SH-SY5Y (cell line): ENCODE measurements at regions not wholly inside any gene's neighbourhood (a gene's known extent, or its start where the extent isn't known, plus 50 kb on each side); places are given as distances from the start of the nearest gene placed in this dataset.

Experiments
- GATA2 ChIP-seq: IDR thresholded peaks from 2 replicates; pipeline ENCODE4 v1.6.1; 2011; ENCODE audit warnings: mild to moderate bottlenecking, low read depth, low read length
- GATA3 ChIP-seq: IDR thresholded peaks from 2 replicates; pipeline ENCODE4 v1.6.1; 2011; ENCODE audit warnings: low read depth, mild to moderate bottlenecking, low read length, moderate library complexity

DNA sequence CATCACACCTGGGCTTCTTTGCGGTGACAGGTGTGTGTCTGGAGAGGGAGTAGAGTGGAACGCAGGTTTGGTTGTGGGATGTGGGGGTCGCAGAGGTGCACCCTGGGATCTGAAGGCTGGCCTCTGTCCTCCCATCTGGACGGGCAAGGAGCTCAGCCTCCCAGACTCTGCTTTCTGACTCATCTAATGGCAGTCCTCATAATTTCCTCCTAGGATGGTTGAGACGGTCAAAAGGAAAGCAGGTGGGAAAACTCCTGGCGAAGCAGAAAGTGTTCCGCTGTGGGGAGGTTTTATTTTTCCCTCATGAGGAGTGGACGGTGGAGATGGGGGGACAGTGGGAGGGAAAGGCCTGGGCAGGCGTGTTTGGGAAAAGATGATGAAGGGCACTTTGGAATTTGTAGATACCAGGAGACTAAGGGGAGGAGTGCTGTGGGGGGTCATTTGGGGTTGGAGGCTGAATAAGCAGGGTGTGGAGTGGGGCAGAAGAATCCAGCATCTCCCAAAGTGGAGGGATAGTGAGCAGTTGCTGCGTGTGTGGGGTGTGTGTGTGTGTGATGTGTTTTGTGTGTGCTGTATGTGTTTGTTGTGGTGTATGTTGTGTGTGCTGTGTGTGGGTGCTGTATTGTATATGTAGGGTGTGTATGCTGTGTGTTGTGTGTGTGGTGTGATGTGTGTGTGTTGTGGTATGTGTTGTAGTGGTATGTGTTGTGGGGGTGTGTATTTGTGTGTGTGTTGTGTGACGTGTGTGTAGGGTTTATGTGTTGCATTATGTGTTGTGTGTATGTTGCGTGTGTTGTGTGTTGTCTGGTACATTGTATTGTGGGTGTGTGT lies 97.2 kb upstream of the PODXL start:
- TF ChIP-seq GATA3 (no peak), GATA2 (no peak)

GRCh38 chr7:131652934-131653333 lies 96.5 kb upstream of the PODXL start:
- TF ChIP-seq GATA3, result no peak
- TF ChIP-seq GATA2, result no peak

DNA sequence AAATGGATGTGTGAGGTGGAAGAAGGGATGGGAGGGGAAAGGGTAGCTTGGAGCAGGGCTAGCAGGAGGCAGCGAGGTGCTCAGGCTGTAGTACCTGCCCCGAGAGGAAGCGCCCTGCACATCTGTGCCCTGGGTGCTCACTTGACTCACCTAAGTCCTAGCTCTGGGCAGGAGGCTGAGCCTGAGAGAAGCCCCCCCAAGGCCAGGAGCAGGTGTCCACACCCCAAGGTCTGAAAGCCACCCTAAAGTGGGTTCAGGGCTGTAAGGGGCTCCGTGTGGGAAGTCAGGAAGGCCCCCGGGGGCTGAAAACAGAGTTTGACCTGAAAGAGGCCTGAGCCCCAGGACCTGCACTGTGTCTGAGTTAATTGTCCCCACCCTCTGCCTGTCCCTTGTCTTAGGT lies 95.8 kb upstream of the PODXL start:
- no peak for TF ChIP-seq GATA3
- no peak for TF ChIP-seq GATA2

DNA sequence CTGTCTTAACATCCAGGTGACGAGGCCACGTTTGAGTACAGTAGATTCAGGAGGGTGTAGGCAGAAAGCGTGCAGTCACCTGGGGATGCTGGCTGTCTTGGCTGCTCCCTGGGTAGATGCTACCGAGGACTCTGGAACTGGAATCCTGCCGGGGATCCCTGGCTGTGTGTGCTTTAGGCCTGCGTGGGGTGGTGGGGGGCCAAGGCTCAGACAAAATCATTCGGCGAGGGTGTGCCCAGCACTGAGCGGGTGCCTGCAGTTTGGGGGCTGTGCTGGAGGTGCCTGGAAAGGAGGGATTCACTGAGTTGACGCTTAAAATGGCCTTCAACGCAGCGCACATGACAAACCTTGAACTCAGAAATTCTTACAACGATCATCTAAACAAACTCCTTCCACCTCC lies 93.5 kb upstream of the PODXL start:
- TF ChIP-seq GATA3 (no peak), GATA2 (no peak)

GRCh38 chr7:131649003-131649541 lies 92.6 kb upstream of the PODXL start:
- TF ChIP-seq GATA2, result no peak
- no peak for TF ChIP-seq GATA3

GRCh38 chr7:131648491-131648890 lies 92.1 kb upstream of the PODXL start:
- TF ChIP-seq GATA2 (no peak), GATA3 (no peak)

DNA sequence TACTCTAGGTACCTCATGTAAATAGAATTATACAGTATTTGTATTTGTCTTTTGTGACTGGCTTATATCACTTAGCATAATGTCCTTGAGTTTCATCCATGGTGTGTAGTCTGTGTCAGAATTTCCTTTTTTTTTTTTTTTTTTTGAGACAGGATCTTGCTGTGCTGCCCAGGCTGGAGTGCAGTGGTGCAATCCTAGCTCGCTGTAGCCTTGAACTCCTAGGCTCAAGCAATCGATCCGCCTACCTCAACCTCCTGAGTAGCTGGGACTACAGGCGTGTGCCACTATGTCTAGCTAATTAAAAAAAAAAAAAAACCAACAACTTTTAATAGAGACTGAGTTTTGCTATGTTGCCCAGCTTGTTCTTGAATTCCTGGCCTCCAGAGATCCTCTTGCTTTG lies 89.8 kb upstream of the PODXL start:
- no peak for TF ChIP-seq GATA2
- TF ChIP-seq GATA3, result no peak

DNA sequence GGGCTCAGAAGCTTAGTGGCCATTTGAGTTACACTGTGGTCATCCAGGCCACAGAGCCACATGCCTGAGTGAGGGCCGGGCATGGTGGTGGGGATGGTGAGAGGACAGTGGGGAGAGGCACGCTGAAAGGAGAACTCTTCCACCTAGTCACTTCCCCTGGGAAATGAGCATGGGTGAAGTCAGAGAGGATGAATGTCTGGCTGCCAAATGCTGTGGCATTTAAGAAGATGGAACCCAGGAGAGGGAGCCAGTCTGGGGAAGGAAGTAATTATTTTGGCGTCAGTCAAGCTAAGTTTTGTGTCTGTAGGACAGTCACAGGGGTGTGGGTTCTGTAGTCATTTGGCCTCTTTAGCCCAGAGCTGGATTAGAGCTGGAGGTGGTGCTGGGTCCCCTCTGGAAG lies 86.0 kb upstream of the PODXL start:
- no peak for TF ChIP-seq GATA3
- no peak for TF ChIP-seq GATA2

- no peak for TF ChIP-seq GATA3
- TF ChIP-seq GATA2, result no peak
Observed at GRCh38 chr7:131640686-131641085, 84.3 kb upstream of the PODXL start.

DNA sequence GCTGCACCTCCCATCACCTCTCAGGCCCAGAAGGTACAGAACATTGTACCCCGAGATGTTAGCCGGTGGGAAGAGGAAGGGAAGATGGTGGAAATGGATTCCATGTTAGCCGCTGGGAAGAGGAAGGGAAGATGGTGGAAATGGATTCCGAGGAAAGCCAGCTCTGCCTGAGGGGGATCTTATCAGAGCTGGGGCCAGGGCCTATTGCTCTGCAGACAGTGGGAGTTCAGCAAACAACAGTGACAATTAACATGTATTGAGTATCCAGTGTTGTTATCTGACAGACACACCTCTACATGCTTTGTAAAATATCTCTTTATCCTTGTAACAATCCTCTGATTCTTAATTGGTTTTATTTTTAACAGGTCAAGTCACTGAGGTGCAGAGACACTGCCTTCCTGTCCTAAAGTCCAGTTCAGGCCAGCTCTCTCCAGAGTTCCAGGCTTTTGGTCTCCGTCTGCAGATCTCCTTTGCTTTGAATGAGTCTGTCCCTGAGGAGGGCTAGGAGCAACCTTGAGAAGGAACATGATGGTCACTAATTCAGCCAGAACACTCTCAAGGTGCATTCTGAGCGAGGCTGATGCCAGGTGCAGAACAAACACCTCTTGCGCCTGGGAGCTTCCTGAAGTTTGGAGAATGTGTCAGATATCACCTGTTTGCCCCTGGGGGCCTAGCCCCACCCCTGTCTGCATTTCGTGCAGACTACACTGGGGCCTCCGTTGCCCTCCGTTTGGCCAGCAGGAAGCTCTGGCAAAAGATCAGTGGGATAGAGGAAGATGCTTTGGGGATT lies 82.4 kb upstream of the PODXL start:
- TF ChIP-seq GATA2 (no peak), GATA3 (no peak)

DNA sequence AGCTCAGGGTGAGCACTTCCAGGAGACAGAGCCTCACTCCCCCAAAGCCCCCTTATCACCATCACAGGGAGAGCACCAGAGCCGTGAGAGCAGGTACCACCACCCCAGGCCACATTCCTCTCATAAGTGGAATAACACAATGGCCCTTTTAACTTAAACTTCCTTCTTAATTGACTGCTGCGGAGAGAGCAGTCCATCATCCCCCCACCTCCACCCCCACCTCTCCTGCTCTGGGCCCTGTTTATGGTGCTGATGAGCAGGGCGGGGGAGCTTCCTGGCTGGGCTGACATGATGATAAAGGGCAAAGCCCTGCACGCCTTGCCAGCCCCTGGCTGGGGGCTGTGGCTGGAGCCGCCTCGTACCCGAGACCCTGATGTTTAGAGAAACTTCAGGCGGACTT lies 81.4 kb upstream of the PODXL start:
- TF ChIP-seq GATA2 (no peak), GATA3 (no peak)

DNA sequence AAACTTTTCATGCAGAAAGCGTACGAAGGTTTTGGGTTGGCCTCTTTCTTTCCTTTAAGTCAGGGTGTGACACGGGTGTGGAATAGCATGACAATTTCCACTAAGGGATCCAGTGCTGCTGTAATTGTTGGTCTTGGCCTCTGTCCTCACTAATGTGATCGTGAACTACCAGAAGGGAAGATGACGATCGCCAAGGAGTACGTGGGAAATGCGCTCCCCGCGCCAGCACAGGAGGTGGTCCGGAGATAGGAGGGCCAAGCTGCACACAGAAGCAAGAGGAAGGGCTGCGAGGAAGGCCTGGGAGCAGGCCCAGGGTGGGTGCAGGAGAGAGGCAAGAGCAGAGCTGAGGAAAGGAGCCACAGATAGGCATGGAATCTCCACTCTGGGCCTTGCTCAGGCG lies 79.7 kb upstream of the PODXL start:
- TF ChIP-seq GATA2 (no peak), GATA3 (no peak)

DNA sequence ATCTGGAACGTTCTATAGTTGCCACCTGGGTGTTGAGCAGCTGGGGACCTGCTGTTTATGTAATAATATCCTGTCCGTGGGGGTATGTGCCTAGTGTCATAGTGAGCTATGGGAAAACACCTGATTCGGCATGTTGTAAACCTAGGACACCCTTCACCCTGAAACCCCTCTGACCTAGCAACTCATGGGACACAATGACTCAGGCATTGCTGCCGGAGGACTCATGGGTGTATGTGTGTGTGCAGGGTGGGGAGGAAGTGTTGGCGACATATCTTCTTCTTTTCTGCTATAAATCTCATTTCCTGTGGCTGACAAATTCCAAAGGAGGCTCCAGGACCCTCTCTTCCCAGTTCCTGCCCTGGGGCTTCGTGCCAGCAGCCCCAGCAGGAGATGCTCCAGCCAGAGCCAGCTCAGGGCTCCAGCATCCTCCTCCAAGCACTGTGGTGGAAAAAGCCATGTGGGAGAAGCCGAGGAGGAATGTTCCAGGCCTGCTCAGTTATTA lies 77.0 kb upstream of the PODXL start:
- TF ChIP-seq GATA3 (no peak), GATA2 (no peak)

GRCh38 chr7:131630427-131630826 lies 74.0 kb upstream of the PODXL start:
- no peak for TF ChIP-seq GATA2
- no peak for TF ChIP-seq GATA3
